Transverse colon (tissue), 4 donors: ENCODE measurements at regions not wholly inside any gene's neighbourhood (a gene's known extent, or its start where the extent isn't known, plus 50 kb on each side); places are given as distances from the start of the nearest gene placed in this dataset.

Source experiments
- DNase-seq: peaks from one replicate; pipeline ENCODE4 v3.0.0-alpha.2; 2019
- H3K27ac ChIP-seq, 4 donors: fragments of 200-600 bp; sonication (generic); 2 replicates each; pipeline ENCODE4 v1.5.1; 2016 to 2018; ENCODE audit warnings: inconsistent platforms in 4 of 4
- H3K27me3 ChIP-seq: fragments of 200-600 bp; sonication (generic); 2 replicates; pipeline ENCODE4 v1.5.1; 2017; ENCODE audit warnings: inconsistent platforms
- H3K36me3 ChIP-seq, 4 donors: fragments of 200-600 bp; sonication (generic); 2 replicates each; pipeline ENCODE4 v1.5.1; 2017 to 2019; ENCODE audit warnings: inconsistent platforms in 4 of 4
- H3K4me1 ChIP-seq, 4 donors: fragments of 200-600 bp; sonication (generic); 2 replicates each; pipeline ENCODE4 v1.5.1; 2017 to 2020; ENCODE audit warnings: inconsistent platforms in 4 of 4
- H3K4me3 ChIP-seq, 4 donors: fragments of 200-600 bp; sonication (generic); 1 replicate in 1 of 4; 2 replicates in 3 of 4; pipeline versions ENCODE4 v1.5.1 to v1.6.1; 2017 to 2019; ENCODE audit warnings: inconsistent platforms in 4 of 4
- H3K9me3 ChIP-seq, 2 donors: fragments of 200-600 bp; sonication (generic); 2 replicates each; pipeline ENCODE4 v1.5.1; 2017 to 2019; ENCODE audit warnings: inconsistent platforms in 2 of 2
- EP300 ChIP-seq: sonication (generic); formaldehyde crosslinking; IDR thresholded peaks from one replicate; pipeline ENCODE4 v1.6.1; 2017; ENCODE audit warnings: antibody characterized with exemption, low read depth
- POLR2A ChIP-seq: fragments of 450-650 bp; IDR thresholded peaks from one replicate; pipeline ENCODE4 v1.6.1; 2016; ENCODE audit warnings: antibody characterized with exemption, mild to moderate bottlenecking, moderate library complexity
- POLR2AphosphoS5 ChIP-seq, 3 donors: sonication (generic); formaldehyde crosslinking; IDR thresholded peaks; one replicate each; pipeline ENCODE4 v1.6.1; 2016; ENCODE audit warnings: antibody characterized with exemption in 3 of 3
- WGBS, 2 donors: methylation state at CpG; one replicate each; pipeline ENCODE4 v1.1.5; 2018; ENCODE audit warnings: low coverage in 1 of 2; 5-methylcytosine and 5-hydroxymethylcytosine counted together
- in situ Hi-C, 4 donors: fragments of 200-750 bp; cut with MboI; loops; one replicate each; pipeline versions ENCODE4 v1.15.0 to v1.15.1; 2017; ENCODE audit warnings: low sequenced_read_pairs in 3 of 4, low pct_ligation_motif_present in 1 of 4, low pct_unique_long_range_greater_than_20kb in 1 of 4
- intact Hi-C: fragments of 100-400 bp; cut with DNase I; formaldehyde crosslinking; loops from one replicate; pipeline ENCODE4 v1.15.1; 2023; ENCODE audit warnings: low total_unique reads
- TF ChIP-seq, protein P1 (sequence below), 5 experiments: fragments of 200-600 bp in 3 of 5; fragments of 450-650 bp in 2 of 5; sonication (generic) in 3 of 5; IDR thresholded peaks; 1 replicate in 2 of 5; 2 replicates in 3 of 5; pipeline ENCODE4 v1.5.1; 2016 to 2017; ENCODE audit warnings: antibody characterized with exemption in 5 of 5, inconsistent platforms in 3 of 5, mild to moderate bottlenecking in 2 of 5, moderate library complexity in 1 of 5

- in situ Hi-C loops (no loop called here), intact Hi-C loops (no loop called here)
- TF ChIP-seq POLR2A (no peak), EP300 (no peak), POLR2AphosphoS5 (IDR thresholded peaks at IDR 0.05) (no peak)
- TF ChIP-seq, protein P1, sequence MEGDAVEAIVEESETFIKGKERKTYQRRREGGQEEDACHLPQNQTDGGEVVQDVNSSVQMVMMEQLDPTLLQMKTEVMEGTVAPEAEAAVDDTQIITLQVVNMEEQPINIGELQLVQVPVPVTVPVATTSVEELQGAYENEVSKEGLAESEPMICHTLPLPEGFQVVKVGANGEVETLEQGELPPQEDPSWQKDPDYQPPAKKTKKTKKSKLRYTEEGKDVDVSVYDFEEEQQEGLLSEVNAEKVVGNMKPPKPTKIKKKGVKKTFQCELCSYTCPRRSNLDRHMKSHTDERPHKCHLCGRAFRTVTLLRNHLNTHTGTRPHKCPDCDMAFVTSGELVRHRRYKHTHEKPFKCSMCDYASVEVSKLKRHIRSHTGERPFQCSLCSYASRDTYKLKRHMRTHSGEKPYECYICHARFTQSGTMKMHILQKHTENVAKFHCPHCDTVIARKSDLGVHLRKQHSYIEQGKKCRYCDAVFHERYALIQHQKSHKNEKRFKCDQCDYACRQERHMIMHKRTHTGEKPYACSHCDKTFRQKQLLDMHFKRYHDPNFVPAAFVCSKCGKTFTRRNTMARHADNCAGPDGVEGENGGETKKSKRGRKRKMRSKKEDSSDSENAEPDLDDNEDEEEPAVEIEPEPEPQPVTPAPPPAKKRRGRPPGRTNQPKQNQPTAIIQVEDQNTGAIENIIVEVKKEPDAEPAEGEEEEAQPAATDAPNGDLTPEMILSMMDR (IDR thresholded peaks at IDR 0.05): no peak
- Histone ChIP-seq H3K4me1 (no peaks in the 10 kb centered on the region), H3K9me3 (no peaks in the 10 kb centered on the region), H3K27me3 (peaks cover 16% of the 10 kb centered on the region), H3K4me3 (no peak overlapping the region), H3K36me3 (no peaks in the 10 kb centered on the region), H3K27ac (no peak overlapping the region)
- DNase-seq: no peak
- WGBS, 2 donors: 81% methylated on average over 3 of the region's 3 CpGs; no CpG with 5 or more reads in 1 of the 2 donors
These were observed 176.8 kb upstream of the GLI2 start for GRCh38 chr2:120558847-120559246.

DNA sequence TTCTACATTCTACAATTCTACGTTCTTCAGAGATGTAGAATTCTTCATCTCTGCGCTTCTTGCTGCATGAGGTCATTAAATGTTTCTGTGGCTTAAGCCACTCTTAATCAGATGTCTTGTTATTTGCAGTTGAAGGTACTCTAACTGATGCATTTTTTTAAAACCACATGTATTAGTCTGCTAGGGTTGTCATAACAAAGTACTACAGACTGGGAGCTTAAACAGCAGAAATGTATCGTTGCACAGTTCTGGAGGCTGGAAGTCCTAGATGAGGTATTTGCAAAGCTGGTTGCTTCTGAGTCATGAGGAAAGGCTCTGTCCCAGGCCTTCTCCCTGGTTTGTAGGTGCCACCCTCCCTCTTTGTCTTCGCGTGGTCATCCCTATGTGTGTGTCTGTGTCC lies 176.3 kb upstream of the GLI2 start:
- TF ChIP-seq, protein P1 (IDR thresholded peaks at IDR 0.05): no peak
- no peak for TF ChIP-seq EP300
- no peak for TF ChIP-seq POLR2AphosphoS5 (IDR thresholded peaks at IDR 0.05)
- no peak for TF ChIP-seq POLR2A
- intact Hi-C loops: no loop called here
- in situ Hi-C loops: no loop called here
- peaks cover 16% of the 10 kb centered on the region for H3K27me3 ChIP-seq
- no peak for DNase-seq
- no peaks in the 10 kb centered on the region for H3K9me3 ChIP-seq
- no peaks in the 10 kb centered on the region for H3K36me3 ChIP-seq
- H3K4me3 ChIP-seq: no peak overlapping the region
- 80 to 84% methylated on average over 2 to 5 of the region's 5 CpGs for WGBS, 2 donors
- no peak overlapping the region for H3K27ac ChIP-seq
- H3K4me1 ChIP-seq: no peaks in the 10 kb centered on the region

GRCh38 chr2:120560330-120560729 lies 175.3 kb upstream of the GLI2 start:
- Histone ChIP-seq H3K36me3 (no peaks in the 10 kb centered on the region), H3K9me3 (no peaks in the 10 kb centered on the region), H3K27me3 (peaks cover 20% of the 10 kb centered on the region), H3K4me1 (peaks cover 0 to 4% (median 0%) of the 10 kb centered on the region in 4 donors), H3K4me3 (no peak overlapping the region), H3K27ac (no peak overlapping the region)
- 80% methylated on average over 6 of the region's 6 CpGs; no CpG with 5 or more reads in 1 of the 2 donors for WGBS, 2 donors
- intact Hi-C loops (no loop called here), in situ Hi-C loops (no loop called here)
- no peak for DNase-seq
- TF ChIP-seq, protein P1 (IDR thresholded peaks at IDR 0.05): no peak
- TF ChIP-seq POLR2A: no peak
- TF ChIP-seq POLR2AphosphoS5 (IDR thresholded peaks at IDR 0.05): no peak
- TF ChIP-seq EP300: no peak

GRCh38 chr2:120561379-120562035 lies 174.2 kb upstream of the GLI2 start:
- in situ Hi-C loops: no loop called here
- DNase-seq: no peak
- H3K9me3 ChIP-seq: no peaks in the 10 kb centered on the region
- H3K4me1 ChIP-seq: peaks cover 0 to 4% (median 0%) of the 10 kb centered on the region in 4 donors
- 42% methylated on average over 11 of the region's 11 CpGs; no CpG with 5 or more reads in 1 of the 2 donors for WGBS, 2 donors
- no peak overlapping the region for H3K4me3 ChIP-seq
- no peak overlapping the region for H3K27ac ChIP-seq
- intact Hi-C loops: no loop called here
- H3K27me3 ChIP-seq: peaks cover 29% of the 10 kb centered on the region
- TF ChIP-seq POLR2AphosphoS5 (IDR thresholded peaks at IDR 0.05) (no peak), POLR2A (no peak), EP300 (no peak)
- TF ChIP-seq, protein P1 (IDR thresholded peaks at IDR 0.05): no peak
- no peaks in the 10 kb centered on the region for H3K36me3 ChIP-seq
